ENCODE measurements at regions not wholly inside any gene's neighbourhood (a gene's known extent, or its start where the extent isn't known, plus 50 kb on each side); places are given as distances from the start of the nearest gene placed in this dataset.

DNA sequence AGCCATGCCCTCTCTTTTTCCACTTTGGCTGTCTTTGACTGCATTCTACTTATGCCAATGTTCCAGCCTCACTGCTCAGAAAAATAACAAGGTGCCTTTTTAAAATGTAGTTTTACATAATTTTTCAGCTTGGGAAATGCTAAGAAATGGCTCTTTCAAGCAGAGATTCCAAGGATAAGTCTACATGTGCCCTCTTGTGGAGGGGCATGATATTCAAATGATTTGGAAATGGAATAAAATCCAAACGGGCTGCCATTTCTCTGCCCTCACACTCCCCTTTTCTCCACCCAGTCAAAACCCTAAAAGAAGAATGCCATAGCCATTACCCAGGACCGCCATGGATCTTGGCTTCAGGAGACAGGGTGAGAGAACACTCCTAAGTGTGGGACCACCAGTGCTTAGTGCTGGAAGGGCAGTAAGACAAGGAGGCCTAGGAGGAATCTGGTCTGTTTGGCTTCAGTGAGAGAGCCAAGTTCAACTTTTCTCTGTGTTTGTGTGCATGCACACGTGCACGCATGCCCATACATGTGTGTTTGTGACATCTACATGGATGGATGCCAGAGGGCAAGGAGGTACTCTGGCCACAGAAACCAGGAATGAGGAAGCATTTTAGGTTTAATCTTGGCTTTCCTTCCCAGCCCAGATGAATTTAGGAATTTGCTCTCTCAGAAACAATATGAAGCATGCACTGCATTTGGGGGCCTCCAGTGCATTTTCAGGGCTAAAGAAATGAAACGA, 174.0 kb upstream of the SLC14A2 start:
- Histone ChIP-seq H3K9me3 (ENCODE audit: control insufficient read depth, low read depth, low read length) (no peaks in the 10 kb centered on the region), H3K9me1 (ENCODE audit: control insufficient read depth, extremely low read depth, insufficient read depth, low read length) (no peaks in the 10 kb centered on the region), H3K79me2 (ENCODE audit: control insufficient read depth, insufficient read depth, low read length) (no peaks in the 10 kb centered on the region), H3K27ac (ENCODE audit: control insufficient read depth, insufficient read depth, low read length) (no peak overlapping the region), H3K27me3 (ENCODE audit: control insufficient read depth, extremely low read depth, insufficient read depth, low read length) (no peaks in the 10 kb centered on the region), H3K4me1 (ENCODE audit: control insufficient read depth, extremely low read depth, insufficient read depth, low read length) (peaks cover 13% of the 10 kb centered on the region), H3K9ac (ENCODE audit: control insufficient read depth, extremely low read depth, insufficient read depth, low read length) (no peak overlapping the region), H2AFZ (ENCODE audit: control insufficient read depth, low read length) (peak overlapping the region; percentile 25), H4K20me1 (ENCODE audit: control insufficient read depth, extremely low read depth, insufficient read depth, low read length) (no peaks in the 10 kb centered on the region), H3K36me3 (ENCODE audit: control insufficient read depth in 2 of 2, extremely low read depth in 1 of 2, insufficient read depth in 2 of 2, low read length in 2 of 2) (no peaks in the 10 kb centered on the region), H3K4me3 (ENCODE audit: control insufficient read depth in 2 of 3, extremely low read depth in 1 of 3, insufficient read depth in 2 of 3, low read depth in 1 of 3, low read length in 3 of 3) (no peak overlapping the region), H3K4me2 (ENCODE audit: control insufficient read depth, extremely low read depth, insufficient read depth, low read depth, low read length) (peak overlapping the region; percentile 44)
- peak; percentile 59 for FAIRE-seq
- dilution Hi-C loops (cut with MboI; ENCODE audit: extremely low pct_ligation_motif_present, low sequenced_read_pairs): no loop called here
- peak; percentile 26 for DNase-seq (ENCODE audit: low read depth, low spot score)
- TF ChIP-seq, protein P1, sequence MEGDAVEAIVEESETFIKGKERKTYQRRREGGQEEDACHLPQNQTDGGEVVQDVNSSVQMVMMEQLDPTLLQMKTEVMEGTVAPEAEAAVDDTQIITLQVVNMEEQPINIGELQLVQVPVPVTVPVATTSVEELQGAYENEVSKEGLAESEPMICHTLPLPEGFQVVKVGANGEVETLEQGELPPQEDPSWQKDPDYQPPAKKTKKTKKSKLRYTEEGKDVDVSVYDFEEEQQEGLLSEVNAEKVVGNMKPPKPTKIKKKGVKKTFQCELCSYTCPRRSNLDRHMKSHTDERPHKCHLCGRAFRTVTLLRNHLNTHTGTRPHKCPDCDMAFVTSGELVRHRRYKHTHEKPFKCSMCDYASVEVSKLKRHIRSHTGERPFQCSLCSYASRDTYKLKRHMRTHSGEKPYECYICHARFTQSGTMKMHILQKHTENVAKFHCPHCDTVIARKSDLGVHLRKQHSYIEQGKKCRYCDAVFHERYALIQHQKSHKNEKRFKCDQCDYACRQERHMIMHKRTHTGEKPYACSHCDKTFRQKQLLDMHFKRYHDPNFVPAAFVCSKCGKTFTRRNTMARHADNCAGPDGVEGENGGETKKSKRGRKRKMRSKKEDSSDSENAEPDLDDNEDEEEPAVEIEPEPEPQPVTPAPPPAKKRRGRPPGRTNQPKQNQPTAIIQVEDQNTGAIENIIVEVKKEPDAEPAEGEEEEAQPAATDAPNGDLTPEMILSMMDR (optimal IDR thresholded peaks at IDR 0.05 in 1 of 3, IDR thresholded peaks at IDR 0.05 in 1 of 3, conservative IDR thresholded peaks at IDR 0.05 in 1 of 3; ENCODE audit: extremely low read depth in 1 of 3, insufficient read depth in 2 of 3, low read length in 3 of 3): peak in 2 of 3 experiments; percentile 51 to 53
- no peak for TF ChIP-seq EZH2 (IDR thresholded peaks at IDR 0.05; ENCODE audit: low read length)

DNA sequence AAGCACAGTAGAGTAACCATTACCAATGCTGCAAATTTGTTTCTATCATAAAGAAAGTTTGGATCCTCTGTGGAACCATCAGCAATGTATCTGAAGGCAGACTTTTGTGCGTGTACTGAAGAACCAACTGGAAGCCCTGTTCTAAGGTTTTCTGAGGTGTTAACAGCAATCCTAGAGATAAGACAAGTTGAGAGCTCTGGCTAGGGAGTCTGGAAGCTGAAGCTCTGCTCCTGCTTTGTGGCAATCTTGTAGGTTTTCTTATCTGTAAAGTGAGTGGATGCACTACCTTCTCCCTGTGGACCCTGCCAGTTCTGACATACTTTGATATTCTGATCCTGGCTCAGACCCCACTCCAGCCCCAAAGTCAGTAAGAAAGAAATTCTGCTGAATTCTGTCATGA, 171.2 kb upstream of the SLC14A2 start:
- Histone ChIP-seq H3K27me3 (ENCODE audit: control insufficient read depth, extremely low read depth, insufficient read depth, low read length) (no peaks in the 10 kb centered on the region), H3K4me2 (ENCODE audit: control insufficient read depth, extremely low read depth, insufficient read depth, low read depth, low read length) (no peak overlapping the region), H3K9ac (ENCODE audit: control insufficient read depth, extremely low read depth, insufficient read depth, low read length) (no peak overlapping the region), H3K9me3 (ENCODE audit: control insufficient read depth, low read depth, low read length) (no peaks in the 10 kb centered on the region), H3K36me3 (ENCODE audit: control insufficient read depth in 2 of 2, extremely low read depth in 1 of 2, insufficient read depth in 2 of 2, low read length in 2 of 2) (no peaks in the 10 kb centered on the region), H2AFZ (ENCODE audit: control insufficient read depth, low read length) (no peak overlapping the region), H3K4me1 (ENCODE audit: control insufficient read depth, extremely low read depth, insufficient read depth, low read length) (peaks cover 13% of the 10 kb centered on the region), H4K20me1 (ENCODE audit: control insufficient read depth, extremely low read depth, insufficient read depth, low read length) (no peaks in the 10 kb centered on the region), H3K9me1 (ENCODE audit: control insufficient read depth, extremely low read depth, insufficient read depth, low read length) (no peaks in the 10 kb centered on the region), H3K4me3 (ENCODE audit: control insufficient read depth in 2 of 3, extremely low read depth in 1 of 3, insufficient read depth in 2 of 3, low read depth in 1 of 3, low read length in 3 of 3) (no peak overlapping the region), H3K27ac (ENCODE audit: control insufficient read depth, insufficient read depth, low read length) (no peak overlapping the region), H3K79me2 (ENCODE audit: control insufficient read depth, insufficient read depth, low read length) (no peaks in the 10 kb centered on the region)
- dilution Hi-C loops (cut with MboI; ENCODE audit: extremely low pct_ligation_motif_present, low sequenced_read_pairs): no loop called here
- FAIRE-seq (no peak), DNase-seq (ENCODE audit: low read depth, low spot score) (no peak)
- TF ChIP-seq, protein P1 (optimal IDR thresholded peaks at IDR 0.05 in 1 of 3, IDR thresholded peaks at IDR 0.05 in 1 of 3, conservative IDR thresholded peaks at IDR 0.05 in 1 of 3; ENCODE audit: extremely low read depth in 1 of 3, insufficient read depth in 2 of 3, low read length in 3 of 3): no peak
- no peak for TF ChIP-seq EZH2 (IDR thresholded peaks at IDR 0.05; ENCODE audit: low read length)
